HG03575 (cell line): ENCODE measurements at regions not wholly inside any gene's neighbourhood (a gene's known extent, or its start where the extent isn't known, plus 50 kb on each side); places are given as distances from the start of the nearest gene placed in this dataset.
"Not testable (repeated sequence)": the region's sequence is repeated elsewhere in the genome, so short reads cannot be mapped to it uniquely, and the experiment has no call there.

ENCODE experiments used
- ATAC-seq: cut with Tn5 transposase; IDR thresholded peaks from one replicate; pipeline ENCODE4 v1.9.1; 2021; ENCODE audit not compliant: unreplicated experiment, insufficient number of reproducible peaks, low FRiP score; ENCODE audit errors: extremely low read depth

DNA sequence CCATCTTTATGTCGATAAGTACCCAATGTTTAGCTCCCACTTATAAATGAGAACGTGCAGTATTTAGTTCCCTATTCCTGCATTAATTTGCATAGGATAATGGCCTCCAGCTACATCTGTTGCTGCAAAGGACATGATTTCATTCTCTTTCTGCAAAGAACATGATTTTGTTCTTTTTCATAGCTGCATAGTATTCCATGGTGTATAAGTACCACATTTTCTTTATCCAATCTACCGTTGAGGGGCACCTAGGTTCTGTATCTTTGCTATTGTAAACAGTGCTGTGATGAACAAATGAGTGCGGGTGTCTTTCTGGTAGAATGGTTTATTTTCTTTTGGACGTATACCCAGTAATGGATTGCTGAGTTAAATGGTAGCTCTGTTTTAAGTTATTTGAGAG, 63.0 kb downstream of the HLX start:
- no peak for ATAC-seq

DNA sequence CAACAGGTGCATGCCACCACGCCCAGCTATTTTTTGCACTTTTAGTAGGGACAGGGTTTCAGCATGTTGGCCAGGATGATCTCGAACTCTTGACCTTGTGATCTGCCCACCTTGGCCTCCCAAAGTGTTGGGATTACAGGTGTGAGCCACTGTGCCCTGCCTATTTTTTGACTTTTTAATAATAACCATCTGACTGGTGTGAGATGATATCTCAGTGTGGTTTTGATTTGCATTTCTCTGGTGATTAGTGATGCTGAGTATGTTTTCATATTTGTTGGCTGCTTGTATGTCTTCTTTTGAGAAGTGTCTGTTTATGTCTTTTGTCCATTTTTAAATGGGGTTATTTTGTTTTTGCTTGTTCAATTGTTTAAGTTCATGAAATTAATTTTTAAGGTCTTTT, 63.7 kb downstream of the HLX start:
- ATAC-seq, result not testable (repeated sequence)

- ATAC-seq, result no peak
Observed at GRCh38 chr1:220943319-220943996, 64.2 kb downstream of the HLX start.

DNA sequence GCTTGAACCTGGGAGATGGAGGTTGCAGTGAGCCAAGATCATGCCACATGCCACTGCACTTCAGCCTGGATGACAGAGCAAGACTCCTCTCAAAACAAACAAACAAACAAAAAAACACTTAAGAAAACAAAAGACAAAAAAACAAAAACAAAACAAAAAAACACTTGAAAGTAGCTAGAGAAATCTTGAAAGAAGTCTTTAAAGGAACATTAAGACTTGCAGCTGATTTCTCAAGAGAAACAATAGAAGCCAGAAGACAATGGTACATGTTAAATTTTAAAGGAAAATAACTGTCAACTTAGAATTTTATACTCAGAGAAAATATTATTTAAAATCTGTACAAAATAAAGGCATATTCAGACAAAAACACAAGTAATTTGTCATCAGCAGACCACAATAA, 71.3 kb downstream of the HLX start:
- no peak for ATAC-seq

- ATAC-seq, result no peak
Observed at GRCh38 chr1:220952961-220953643, 73.9 kb downstream of the HLX start.

- no peak for ATAC-seq
Observed at GRCh38 chr1:220954321-220955075, 75.3 kb downstream of the HLX start.

DNA sequence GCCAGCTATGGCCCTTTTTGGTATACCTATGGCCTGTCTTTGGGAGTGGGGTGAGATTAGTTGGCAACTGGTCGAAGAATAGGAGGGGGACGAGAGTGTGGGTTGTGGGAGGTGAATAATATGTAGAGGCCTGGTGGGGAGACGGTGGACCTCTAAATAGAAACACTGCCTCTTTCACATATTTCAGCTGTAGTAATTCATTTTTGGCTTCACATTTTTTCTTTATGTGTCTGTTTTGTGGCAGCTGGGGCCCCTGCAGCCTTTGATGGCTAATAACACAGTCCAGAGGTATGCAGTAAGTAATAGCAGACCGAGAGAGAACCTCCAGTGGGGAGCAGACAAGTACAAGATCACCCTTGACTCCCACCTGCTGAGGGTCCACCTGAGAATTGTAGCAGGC, 75.9 kb downstream of the HLX start:
- ATAC-seq, result no peak

- ATAC-seq, result no peak
Observed at GRCh38 chr1:220956501-220957232, 77.4 kb downstream of the HLX start.

- ATAC-seq, result no peak
Observed at GRCh38 chr1:220957233-220957605, 78.0 kb downstream of the HLX start.

- ATAC-seq, result no peak
Observed at GRCh38 chr1:220958234-220958633, 79.0 kb downstream of the HLX start.

DNA sequence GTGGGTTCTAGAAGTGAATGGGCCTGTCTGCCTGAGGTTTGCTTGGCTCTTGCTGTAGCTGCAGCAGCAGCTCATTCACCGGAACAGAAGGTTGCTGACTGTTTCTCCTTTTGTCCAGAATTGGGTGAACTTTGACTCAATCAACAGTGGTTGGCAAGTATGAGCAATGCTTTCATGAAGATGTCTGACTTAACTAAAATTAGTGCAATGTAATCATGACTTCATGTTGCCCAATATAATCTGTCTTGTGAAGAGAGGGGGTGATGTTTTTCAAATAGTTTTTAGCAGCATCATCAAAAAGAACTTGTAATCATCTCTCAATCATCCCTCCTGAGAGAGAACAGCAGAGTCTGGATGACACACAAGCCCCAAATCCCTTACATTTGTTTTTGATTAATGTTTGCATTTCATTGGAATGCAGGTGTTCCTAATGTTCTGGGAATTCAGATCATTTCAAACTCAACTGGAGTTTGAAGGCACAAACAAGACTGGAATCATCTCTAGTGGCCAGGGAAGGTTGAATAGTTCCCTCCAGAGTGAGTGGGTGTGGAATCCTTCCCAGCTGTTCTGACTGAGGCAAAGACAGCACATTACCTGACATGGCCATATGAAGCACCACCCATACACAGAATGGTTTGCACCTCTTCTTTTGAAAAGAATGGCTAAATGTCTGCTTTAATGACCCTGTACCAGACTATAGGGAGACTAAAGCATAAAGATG, 82.9 kb downstream of the HLX start:
- ATAC-seq, result no peak

DNA sequence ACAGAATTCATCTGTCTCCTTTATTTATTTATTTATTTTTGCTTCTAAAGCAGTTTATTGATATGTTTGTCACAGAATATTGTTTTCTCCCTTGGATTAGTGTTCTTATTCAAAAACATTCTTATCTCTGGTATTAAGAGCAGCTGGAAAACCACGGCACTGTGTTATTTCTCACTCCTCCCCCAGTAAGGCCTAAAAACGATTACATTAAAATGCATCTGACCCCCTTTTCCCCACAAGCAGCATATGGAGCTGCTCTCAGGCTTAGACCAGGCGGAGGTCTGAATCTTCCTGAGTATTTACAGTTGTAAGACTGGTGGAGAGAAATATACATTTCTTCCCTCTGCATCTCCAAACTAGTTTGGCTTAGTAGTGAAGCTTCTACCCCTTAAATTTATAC, 86.8 kb downstream of the HLX start:
- no peak for ATAC-seq

DNA sequence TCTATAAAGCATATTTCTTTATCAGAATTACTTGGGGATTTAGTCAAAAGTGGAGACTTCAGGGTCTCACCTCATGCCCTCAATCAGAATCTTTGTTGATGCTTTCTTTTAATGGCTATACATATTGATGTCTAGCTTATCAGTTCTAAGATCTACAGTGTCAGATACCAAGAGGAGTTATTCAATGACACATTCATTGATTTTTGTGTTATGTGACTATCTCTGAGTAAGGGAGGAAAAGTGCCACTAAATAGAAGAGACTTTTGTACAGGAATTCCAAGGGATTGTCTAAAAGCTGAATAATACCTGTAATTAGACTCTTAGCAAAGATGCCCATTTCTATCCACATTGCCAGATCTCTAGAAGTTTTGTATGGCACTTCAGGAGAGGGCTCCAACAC, 87.2 kb downstream of the HLX start:
- no peak for ATAC-seq

DNA sequence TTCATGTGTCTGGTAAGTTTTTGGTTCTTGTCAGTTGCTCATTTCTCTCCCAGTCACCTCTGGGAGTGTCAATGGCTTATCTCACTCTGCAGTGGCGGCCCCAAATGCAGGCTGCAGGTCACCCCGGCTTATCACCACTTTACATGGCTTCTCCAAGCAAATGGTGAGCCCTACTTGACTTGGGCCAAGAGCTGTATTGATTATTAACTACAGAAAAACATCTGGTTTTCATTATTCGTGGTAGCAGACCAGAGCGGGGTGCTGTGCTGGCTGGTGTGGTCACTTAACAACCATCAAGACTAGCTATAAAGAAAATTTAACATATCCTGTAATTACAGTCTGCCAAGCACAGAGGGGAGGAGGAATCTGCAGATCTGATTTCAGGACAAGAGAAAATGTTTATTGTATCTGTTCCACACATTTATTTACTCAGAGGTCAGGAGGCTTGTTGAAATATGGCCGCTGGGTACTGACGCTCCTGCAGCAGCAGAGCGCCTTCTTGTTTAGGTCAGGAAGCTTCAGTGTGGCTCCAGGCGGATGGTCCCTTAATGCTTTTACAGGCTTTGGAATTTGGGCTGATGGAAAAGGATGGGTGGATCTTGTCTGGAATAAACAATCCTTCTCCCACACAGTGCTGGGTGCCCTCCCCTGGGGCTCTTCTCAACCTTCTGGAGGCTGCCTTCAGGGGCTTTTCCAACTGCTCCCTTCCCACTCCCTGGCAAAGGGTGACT, 87.8 kb downstream of the HLX start:
- no peak for ATAC-seq

DNA sequence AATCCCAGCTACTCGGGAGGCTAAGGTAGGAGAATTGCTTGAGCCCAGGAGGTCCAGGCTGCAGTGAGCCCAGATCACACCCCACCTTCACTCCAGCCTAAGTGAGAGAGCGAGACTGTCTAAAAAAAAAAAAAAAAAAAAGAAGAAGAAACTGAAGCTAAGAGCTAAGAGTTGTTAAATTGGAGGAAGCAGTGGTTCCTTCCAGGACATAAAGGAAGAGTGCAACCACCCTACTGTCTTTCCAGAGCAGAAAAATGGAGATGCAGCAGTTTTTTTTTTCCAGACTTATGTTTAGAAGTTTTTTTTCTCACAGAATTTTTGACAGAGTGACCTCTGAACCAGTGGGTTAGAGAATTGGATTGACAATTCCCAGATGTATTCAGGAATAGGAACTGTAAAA, 88.7 kb downstream of the HLX start:
- no peak for ATAC-seq

- not testable (repeated sequence) for ATAC-seq
Observed at GRCh38 chr1:220969281-220969680, 90.0 kb downstream of the HLX start.

DNA sequence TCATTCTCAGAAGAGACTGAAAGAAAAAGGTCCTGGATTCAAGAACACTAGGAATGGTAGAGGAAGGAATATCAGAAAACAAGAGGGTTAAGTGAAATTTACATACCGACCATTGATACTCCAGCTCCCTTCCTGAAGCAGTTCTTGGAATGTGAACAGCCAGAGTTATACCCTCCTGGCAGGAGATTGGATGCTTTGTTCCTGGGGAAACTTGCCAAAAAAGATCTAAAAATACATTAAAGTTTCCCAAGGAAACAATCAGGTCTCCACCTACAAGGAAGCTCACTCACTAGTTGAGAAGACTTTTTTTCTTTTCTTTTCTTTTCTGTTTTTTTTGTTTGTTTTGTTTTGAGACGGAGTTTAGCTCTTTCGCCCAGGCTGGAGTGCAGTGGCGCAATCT, 91.1 kb downstream of the HLX start:
- no peak for ATAC-seq

DNA sequence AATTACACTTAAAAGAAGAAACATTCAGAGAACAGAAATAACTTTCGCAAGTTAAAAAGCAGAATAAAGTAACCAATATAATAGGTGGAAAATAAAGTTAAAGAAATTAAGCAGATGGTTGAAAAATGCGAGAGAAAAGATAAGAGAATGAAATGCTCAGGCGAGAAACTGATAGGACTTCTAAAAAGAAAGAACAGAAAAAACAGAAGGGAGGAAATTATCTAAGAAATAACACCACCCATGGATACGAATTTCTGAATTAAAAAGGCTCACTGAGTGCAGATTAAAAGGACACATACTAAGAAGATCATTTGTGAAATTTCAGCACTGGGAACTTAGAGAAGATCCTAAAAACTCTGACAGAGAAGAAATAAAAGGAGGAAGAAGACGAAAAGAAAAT, 92.0 kb downstream of the HLX start:
- no peak for ATAC-seq
